Esophagus squamous epithelium (tissue), 5 donors: ENCODE measurements at regions not wholly inside any gene's neighbourhood (a gene's known extent, or its start where the extent isn't known, plus 50 kb on each side); places are given as distances from the start of the nearest gene placed in this dataset.

Experiments
- DNase-seq: peaks from one replicate; lab custom pipeline; 2025; lab: John Stamatoyannopoulos, UW
- H3K27ac ChIP-seq, 4 donors: fragments of 200-600 bp; sonication (generic); one replicate each; pipeline ENCODE4 v1.5.1; 2016 to 2019; ENCODE audit warnings: mild to moderate bottlenecking in 1 of 4
- H3K27me3 ChIP-seq, 4 donors: fragments of 200-600 bp; sonication (generic); 1 replicate in 3 of 4; 2 replicates in 1 of 4; pipeline versions ENCODE4 v1.5.1 to v1.6.0; 2017 to 2021; ENCODE audit warnings: antibody characterized with exemption in 1 of 4
- H3K36me3 ChIP-seq, 3 donors: fragments of 200-600 bp; sonication (generic); one replicate each; pipeline ENCODE4 v1.5.1; 2016 to 2019
- H3K4me1 ChIP-seq, 3 donors: fragments of 200-600 bp; sonication (generic); one replicate each; pipeline ENCODE4 v1.5.1; 2017 to 2019
- H3K4me3 ChIP-seq, 4 donors: fragments of 200-600 bp; sonication (generic); 1 replicate in 3 of 4; 2 replicates in 1 of 4; pipeline ENCODE4 v1.5.1; 2016 to 2019; ENCODE audit warnings: mild to moderate bottlenecking in 2 of 4, moderate library complexity in 1 of 4
- H3K9me3 ChIP-seq, 3 donors: fragments of 200-600 bp; sonication (generic); one replicate each; pipeline ENCODE4 v1.5.1; 2016 to 2019
- POLR2A ChIP-seq, 4 donors: fragments of 450-650 bp; IDR thresholded peaks; one replicate each; pipeline ENCODE4 v1.6.1; 2017; ENCODE audit warnings: antibody characterized with exemption in 4 of 4, mild to moderate bottlenecking in 4 of 4, moderate library complexity in 3 of 4
- WGBS, 2 donors: methylation state at CpG; one replicate each; pipeline ENCODE4 v1.1.5; 2018; 5-methylcytosine and 5-hydroxymethylcytosine counted together
- intact Hi-C: fragments of 100-400 bp; cut with DNase I; formaldehyde crosslinking; loops from one replicate; pipeline ENCODE4 v1.15.0; 2022
- TF ChIP-seq, protein P1 (sequence below), 6 experiments: fragments of 450-650 bp in 4 of 6; fragments of 200-600 bp in 2 of 6; sonication (generic) in 2 of 6; IDR thresholded peaks; one replicate each; pipeline ENCODE4 v1.5.1; 2016 to 2019; ENCODE audit warnings: antibody characterized with exemption in 6 of 6, mild to moderate bottlenecking in 4 of 6, moderate library complexity in 4 of 6
- donor health status: DM: yes; HTN: yes; CAD: no.

DNA sequence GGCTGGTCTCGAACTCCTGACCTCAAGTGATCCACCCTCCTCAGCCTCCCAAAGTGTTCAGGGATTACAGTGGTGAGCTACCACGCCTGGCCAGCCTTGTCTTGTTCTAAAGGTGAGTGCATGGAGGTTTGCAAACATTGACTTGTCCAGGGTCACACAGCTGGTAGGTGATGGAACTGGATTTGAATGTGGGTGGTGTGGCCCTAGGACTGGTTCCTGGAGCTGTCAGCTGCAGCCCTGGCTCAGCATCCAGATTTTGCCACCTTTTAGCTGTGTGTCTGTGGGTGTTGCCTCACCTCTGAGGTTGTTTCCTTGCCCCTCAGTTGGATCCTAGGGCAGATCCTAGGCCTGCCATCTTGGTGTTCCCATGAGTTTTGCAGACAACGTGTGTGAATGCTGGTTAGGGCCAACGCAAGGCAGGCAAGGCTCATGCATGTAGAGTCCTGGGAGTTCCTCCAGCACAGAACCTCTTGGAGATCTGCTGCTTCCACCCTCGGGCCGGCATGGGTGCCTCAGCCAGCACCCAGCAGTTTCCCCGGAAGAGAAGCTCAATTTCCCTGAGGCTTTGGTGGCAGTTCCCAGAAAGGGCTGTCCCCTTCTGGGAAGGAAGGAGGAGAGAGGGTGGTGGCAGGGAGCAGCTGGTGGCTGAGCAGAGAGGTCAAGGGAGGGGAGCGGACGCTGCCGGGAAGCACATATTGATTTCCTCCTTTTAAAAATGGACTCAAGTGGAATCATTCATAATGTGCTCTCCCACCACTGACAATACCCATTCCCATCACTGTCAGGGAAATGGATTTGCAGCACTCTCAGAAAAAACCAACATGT is 127.6 kb upstream of the HS6ST1 start:
- DNase-seq: no peak
- Histone ChIP-seq H3K27ac (peak overlapping the region in 2 of 4 donors; percentile 21 to 39), H3K36me3 (no peaks in the 10 kb centered on the region), H3K9me3 (no peaks in the 10 kb centered on the region), H3K4me3 (no peak overlapping the region), H3K4me1 (peaks cover 6 to 29% (median 7%) of the 10 kb centered on the region in 3 donors), H3K27me3 (no peaks in the 10 kb centered on the region)
- TF ChIP-seq POLR2A (IDR thresholded peaks at IDR 0.05): no peak
- TF ChIP-seq, protein P1, sequence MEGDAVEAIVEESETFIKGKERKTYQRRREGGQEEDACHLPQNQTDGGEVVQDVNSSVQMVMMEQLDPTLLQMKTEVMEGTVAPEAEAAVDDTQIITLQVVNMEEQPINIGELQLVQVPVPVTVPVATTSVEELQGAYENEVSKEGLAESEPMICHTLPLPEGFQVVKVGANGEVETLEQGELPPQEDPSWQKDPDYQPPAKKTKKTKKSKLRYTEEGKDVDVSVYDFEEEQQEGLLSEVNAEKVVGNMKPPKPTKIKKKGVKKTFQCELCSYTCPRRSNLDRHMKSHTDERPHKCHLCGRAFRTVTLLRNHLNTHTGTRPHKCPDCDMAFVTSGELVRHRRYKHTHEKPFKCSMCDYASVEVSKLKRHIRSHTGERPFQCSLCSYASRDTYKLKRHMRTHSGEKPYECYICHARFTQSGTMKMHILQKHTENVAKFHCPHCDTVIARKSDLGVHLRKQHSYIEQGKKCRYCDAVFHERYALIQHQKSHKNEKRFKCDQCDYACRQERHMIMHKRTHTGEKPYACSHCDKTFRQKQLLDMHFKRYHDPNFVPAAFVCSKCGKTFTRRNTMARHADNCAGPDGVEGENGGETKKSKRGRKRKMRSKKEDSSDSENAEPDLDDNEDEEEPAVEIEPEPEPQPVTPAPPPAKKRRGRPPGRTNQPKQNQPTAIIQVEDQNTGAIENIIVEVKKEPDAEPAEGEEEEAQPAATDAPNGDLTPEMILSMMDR (IDR thresholded peaks at IDR 0.05): no peak
- 60 to 89% methylated on average over 3 to 5 of the region's 10 CpGs for WGBS, 2 donors
- intact Hi-C loops: no loop called here

DNA sequence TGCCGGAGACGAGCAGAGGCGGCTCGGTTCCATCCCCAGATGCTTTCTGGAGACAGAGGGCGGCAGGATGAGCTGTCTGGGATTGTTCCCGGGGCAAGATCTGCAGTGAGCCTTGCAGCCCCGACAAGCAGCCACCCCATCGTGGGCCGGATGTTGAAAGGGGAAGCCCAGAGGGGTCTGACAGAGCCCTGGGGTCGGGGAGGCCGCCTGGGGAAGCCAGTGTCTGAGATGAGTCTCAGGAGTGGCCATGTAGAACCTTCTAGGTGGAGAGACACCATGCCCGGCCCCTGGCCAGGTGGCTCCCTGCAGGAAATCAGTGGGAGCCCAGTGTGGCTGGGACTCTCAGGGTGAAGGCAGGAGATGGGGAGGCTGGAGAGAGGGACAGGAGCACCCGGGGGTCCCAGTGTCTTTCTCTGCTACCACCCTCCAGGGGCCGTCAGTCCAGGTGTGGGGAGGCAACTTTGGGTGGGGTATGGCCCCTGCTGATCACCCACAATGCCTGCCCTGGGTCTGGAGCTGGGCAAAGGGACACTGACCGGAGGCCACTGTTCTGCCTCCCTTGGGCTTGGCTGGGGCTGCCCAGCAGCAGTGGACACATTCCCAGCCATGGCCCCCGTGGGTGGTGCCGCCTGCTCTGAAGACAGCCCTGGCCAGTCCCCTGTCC is 128.3 kb upstream of the HS6ST1 start:
- no peak for TF ChIP-seq POLR2A (IDR thresholded peaks at IDR 0.05)
- TF ChIP-seq, protein P1 (IDR thresholded peaks at IDR 0.05): no peak
- Histone ChIP-seq H3K4me1 (peaks cover 4 to 22% (median 6%) of the 10 kb centered on the region in 3 donors), H3K36me3 (no peaks in the 10 kb centered on the region), H3K9me3 (no peaks in the 10 kb centered on the region), H3K27me3 (peaks cover 0 to 4% (median 0%) of the 10 kb centered on the region in 4 donors), H3K4me3 (no peak overlapping the region), H3K27ac (peak overlapping the region in 1 of 4 donors; percentile 21)
- 75 to 82% methylated on average over 7 to 8 of the region's 17 CpGs for WGBS, 2 donors
- DNase-seq: no peak
- intact Hi-C loops: no loop called here

DNA sequence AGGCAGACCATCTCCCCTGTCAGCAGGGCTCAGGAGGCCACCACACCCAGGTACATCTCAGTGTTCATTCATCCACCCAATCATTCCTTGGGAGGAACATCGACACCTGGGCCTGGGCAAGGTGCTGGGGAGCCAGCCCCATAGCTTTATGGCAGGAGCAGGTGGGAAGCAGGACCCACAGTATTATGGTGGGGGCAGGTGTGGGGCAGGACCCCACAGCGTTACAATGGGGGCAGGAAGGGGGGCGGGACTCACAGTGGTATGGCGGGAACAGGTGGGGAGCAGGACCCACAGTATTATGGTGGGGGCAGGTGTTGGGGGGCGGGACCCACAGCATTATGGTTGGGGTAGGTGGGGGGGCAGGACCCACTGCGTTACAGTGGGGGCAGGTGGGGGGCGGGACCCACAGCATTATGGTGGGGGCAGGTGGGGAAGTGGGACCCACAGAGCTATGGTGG is 128.9 kb upstream of the HS6ST1 start:
- intact Hi-C loops: no loop called here
- no CpG with 5 or more reads among the region's 7 CpGs for WGBS, 2 donors
- Histone ChIP-seq H3K4me3 (no peak overlapping the region), H3K9me3 (no peaks in the 10 kb centered on the region), H3K36me3 (no peaks in the 10 kb centered on the region), H3K27ac (no peak overlapping the region), H3K4me1 (peaks cover 0 to 16% (median 5%) of the 10 kb centered on the region in 3 donors), H3K27me3 (peaks cover 0 to 10% (median 0%) of the 10 kb centered on the region in 4 donors)
- TF ChIP-seq, protein P1 (IDR thresholded peaks at IDR 0.05): no peak
- TF ChIP-seq POLR2A (IDR thresholded peaks at IDR 0.05): no peak
- DNase-seq: no peak

DNA sequence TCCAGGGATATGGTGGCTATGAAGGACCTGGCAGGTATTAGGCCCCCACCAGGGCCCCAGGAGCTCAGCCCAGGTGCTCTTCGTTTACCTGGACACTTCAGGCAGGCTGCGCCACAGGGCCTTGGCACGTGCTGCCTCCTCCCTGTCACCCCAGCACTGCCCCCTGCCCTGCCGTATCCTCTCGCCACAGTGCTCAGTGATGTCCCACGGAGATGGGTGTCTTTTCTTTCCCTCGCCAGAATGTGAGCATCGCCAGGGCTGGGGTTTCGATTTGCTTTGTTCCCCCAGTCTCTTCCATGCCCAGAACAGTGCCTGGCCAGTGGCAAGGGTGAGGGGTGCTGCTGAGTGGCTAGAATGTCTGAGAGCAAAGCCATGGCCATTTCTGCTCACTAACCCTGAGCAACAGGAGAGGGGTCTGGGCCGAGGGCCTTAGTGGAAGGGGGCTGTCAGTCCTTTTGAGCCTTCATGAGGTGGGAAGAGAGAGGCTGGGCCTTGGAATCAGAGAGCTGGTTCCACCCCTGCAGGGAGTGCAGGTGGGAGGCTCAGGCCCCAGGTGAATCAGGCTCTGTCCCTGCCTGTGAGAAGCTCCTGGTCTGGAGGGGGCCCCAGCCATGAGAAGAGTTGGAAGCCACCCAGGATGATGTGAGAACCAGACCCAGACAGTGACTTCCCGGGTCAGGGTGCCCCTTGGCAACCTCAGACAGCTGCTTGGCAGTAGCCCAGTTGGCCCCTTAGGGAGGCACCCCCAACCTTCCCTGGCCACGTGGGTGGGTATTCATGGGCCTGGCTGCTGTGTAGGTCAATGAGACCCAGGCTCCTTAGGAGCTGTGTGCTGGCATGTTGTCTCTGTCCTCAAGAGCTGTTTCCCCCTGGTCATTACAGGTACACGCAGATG is 129.9 kb upstream of the HS6ST1 start:
- Histone ChIP-seq H3K9me3 (no peaks in the 10 kb centered on the region), H3K36me3 (no peaks in the 10 kb centered on the region), H3K27ac (no peak overlapping the region), H3K27me3 (peaks cover 0 to 16% (median 0%) of the 10 kb centered on the region in 4 donors), H3K4me3 (no peak overlapping the region), H3K4me1 (peaks cover 0 to 9% (median 0%) of the 10 kb centered on the region in 3 donors)
- DNase-seq: no peak
- WGBS, 2 donors: 95 to 97% methylated on average over 4 to 6 of the region's 13 CpGs
- TF ChIP-seq POLR2A (IDR thresholded peaks at IDR 0.05): no peak
- TF ChIP-seq, protein P1 (IDR thresholded peaks at IDR 0.05): no peak
- intact Hi-C loops: no loop called here
